ENCODE measurements at regions not wholly inside any gene's neighbourhood (a gene's known extent, or its start where the extent isn't known, plus 50 kb on each side); places are given as distances from the start of the nearest gene placed in this dataset.

- WGBS: 84% methylated on average over 13 of the region's 13 CpGs
- no peaks in the 10 kb centered on the region for H3K9me3 ChIP-seq (ENCODE audit: control insufficient read depth in 4 of 4, low read length in 3 of 4)
- H3K9ac ChIP-seq (ENCODE audit: low read depth in 1 of 2, low read length in 2 of 2): no peak overlapping the region
- H3K36me3 ChIP-seq (ENCODE audit: control insufficient read depth in 4 of 4, insufficient read depth in 3 of 4, low read depth in 1 of 4, low read length in 3 of 4): no peaks in the 10 kb centered on the region
- no peak for DNase-seq (ENCODE audit: low spot score)
- H3K27ac ChIP-seq (ENCODE audit: low read depth in 1 of 2, low read length in 2 of 2): no peak overlapping the region
- H3K27me3 ChIP-seq (ENCODE audit: control insufficient read depth in 4 of 4, insufficient read depth in 4 of 4, low read length in 3 of 4): no peaks in the 10 kb centered on the region
- no peak overlapping the region for H3K4me3 ChIP-seq (ENCODE audit: low read depth in 1 of 3, low read length in 3 of 3)
- no peaks in the 10 kb centered on the region for H3K4me1 ChIP-seq (ENCODE audit: control insufficient read depth in 4 of 4, insufficient read depth in 4 of 4, low read length in 3 of 4)
- TF ChIP-seq HNF4A (conservative IDR thresholded peaks at IDR 0.05): no peak
- TF ChIP-seq GABPA (IDR thresholded peaks at IDR 0.05 in 1 of 2, conservative IDR thresholded peaks at IDR 0.05 in 1 of 2): no peak
- TF ChIP-seq, protein P1, sequence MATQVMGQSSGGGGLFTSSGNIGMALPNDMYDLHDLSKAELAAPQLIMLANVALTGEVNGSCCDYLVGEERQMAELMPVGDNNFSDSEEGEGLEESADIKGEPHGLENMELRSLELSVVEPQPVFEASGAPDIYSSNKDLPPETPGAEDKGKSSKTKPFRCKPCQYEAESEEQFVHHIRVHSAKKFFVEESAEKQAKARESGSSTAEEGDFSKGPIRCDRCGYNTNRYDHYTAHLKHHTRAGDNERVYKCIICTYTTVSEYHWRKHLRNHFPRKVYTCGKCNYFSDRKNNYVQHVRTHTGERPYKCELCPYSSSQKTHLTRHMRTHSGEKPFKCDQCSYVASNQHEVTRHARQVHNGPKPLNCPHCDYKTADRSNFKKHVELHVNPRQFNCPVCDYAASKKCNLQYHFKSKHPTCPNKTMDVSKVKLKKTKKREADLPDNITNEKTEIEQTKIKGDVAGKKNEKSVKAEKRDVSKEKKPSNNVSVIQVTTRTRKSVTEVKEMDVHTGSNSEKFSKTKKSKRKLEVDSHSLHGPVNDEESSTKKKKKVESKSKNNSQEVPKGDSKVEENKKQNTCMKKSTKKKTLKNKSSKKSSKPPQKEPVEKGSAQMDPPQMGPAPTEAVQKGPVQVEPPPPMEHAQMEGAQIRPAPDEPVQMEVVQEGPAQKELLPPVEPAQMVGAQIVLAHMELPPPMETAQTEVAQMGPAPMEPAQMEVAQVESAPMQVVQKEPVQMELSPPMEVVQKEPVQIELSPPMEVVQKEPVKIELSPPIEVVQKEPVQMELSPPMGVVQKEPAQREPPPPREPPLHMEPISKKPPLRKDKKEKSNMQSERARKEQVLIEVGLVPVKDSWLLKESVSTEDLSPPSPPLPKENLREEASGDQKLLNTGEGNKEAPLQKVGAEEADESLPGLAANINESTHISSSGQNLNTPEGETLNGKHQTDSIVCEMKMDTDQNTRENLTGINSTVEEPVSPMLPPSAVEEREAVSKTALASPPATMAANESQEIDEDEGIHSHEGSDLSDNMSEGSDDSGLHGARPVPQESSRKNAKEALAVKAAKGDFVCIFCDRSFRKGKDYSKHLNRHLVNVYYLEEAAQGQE (IDR thresholded peaks at IDR 0.05): no peak
- TF ChIP-seq ATF3 (IDR thresholded peaks at IDR 0.05): no peak
- TF ChIP-seq, protein P2, sequence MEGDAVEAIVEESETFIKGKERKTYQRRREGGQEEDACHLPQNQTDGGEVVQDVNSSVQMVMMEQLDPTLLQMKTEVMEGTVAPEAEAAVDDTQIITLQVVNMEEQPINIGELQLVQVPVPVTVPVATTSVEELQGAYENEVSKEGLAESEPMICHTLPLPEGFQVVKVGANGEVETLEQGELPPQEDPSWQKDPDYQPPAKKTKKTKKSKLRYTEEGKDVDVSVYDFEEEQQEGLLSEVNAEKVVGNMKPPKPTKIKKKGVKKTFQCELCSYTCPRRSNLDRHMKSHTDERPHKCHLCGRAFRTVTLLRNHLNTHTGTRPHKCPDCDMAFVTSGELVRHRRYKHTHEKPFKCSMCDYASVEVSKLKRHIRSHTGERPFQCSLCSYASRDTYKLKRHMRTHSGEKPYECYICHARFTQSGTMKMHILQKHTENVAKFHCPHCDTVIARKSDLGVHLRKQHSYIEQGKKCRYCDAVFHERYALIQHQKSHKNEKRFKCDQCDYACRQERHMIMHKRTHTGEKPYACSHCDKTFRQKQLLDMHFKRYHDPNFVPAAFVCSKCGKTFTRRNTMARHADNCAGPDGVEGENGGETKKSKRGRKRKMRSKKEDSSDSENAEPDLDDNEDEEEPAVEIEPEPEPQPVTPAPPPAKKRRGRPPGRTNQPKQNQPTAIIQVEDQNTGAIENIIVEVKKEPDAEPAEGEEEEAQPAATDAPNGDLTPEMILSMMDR (IDR thresholded peaks at IDR 0.05; ENCODE audit: low read depth, low read length, missing input control): no peak
- TF ChIP-seq RXRA (IDR thresholded peaks at IDR 0.05): no peak
- TF ChIP-seq FOXA2 (IDR thresholded peaks at IDR 0.05): no peak
- TF ChIP-seq JUND (IDR thresholded peaks at IDR 0.05): no peak
- TF ChIP-seq RAD21 (IDR thresholded peaks at IDR 0.05): no peak
- TF ChIP-seq FOXA1 (IDR thresholded peaks at IDR 0.05): no peak
- no peak for TF ChIP-seq SP1 (IDR thresholded peaks at IDR 0.05)
- no peak for TF ChIP-seq YY1 (IDR thresholded peaks at IDR 0.05)
- TF ChIP-seq TAF1 (conservative IDR thresholded peaks at IDR 0.05): no peak
- TF ChIP-seq, protein P3, sequence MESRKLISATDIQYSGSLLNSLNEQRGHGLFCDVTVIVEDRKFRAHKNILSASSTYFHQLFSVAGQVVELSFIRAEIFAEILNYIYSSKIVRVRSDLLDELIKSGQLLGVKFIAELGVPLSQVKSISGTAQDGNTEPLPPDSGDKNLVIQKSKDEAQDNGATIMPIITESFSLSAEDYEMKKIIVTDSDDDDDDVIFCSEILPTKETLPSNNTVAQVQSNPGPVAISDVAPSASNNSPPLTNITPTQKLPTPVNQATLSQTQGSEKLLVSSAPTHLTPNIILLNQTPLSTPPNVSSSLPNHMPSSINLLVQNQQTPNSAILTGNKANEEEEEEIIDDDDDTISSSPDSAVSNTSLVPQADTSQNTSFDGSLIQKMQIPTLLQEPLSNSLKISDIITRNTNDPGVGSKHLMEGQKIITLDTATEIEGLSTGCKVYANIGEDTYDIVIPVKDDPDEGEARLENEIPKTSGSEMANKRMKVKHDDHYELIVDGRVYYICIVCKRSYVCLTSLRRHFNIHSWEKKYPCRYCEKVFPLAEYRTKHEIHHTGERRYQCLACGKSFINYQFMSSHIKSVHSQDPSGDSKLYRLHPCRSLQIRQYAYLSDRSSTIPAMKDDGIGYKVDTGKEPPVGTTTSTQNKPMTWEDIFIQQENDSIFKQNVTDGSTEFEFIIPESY (IDR thresholded peaks at IDR 0.05): no peak
- TF ChIP-seq HNF4G (IDR thresholded peaks at IDR 0.05): no peak
Measured at GRCh38 chr2:239553376-239554000, 152.7 kb upstream of the HDAC4 start.

Measured in liver (tissue), 8 donors.